Mesenchymal stem cell (in vitro differentiated cells and primary cell): ENCODE measurements at regions not wholly inside any gene's neighbourhood (a gene's known extent, or its start where the extent isn't known, plus 50 kb on each side); places are given as distances from the start of the nearest gene placed in this dataset.

Source experiments
- DNase-seq: peaks from one replicate; pipeline ENCODE4 v3.0.0-alpha.2; 2013
- H2AFZ ChIP-seq: one replicate; pipeline ENCODE4 v1.6.1; 2013; ENCODE audit warnings: low read depth, mild to moderate bottlenecking, control low read depth, inconsistent platforms, low read length, moderate library complexity
- H2AK5ac ChIP-seq: 2 replicates; pipeline ENCODE4 v1.6.1; 2013; ENCODE audit warnings: low read length, moderate library complexity, mild to moderate bottlenecking, inconsistent platforms; ENCODE audit not compliant: severe bottlenecking
- H2BK120ac ChIP-seq: one replicate; pipeline ENCODE4 v1.6.1; 2013; ENCODE audit warnings: low read depth, mild to moderate bottlenecking, inconsistent platforms, low read length, moderate library complexity
- H2BK12ac ChIP-seq, 2 experiments: one replicate each; pipeline ENCODE4 v1.6.1; 2013; ENCODE audit warnings: inconsistent platforms in 2 of 2, low read length in 2 of 2, mild to moderate bottlenecking in 2 of 2, moderate library complexity in 2 of 2, control low read depth in 1 of 2
- H2BK15ac ChIP-seq: one replicate; pipeline ENCODE4 v1.6.1; 2013; ENCODE audit warnings: mild to moderate bottlenecking, low read depth, inconsistent platforms; ENCODE audit not compliant: poor library complexity, severe bottlenecking
- H2BK5ac ChIP-seq: 2 replicates; pipeline ENCODE4 v1.6.1; 2013; ENCODE audit warnings: low read depth, mild to moderate bottlenecking, low read length, control low read depth, inconsistent platforms; ENCODE audit not compliant: poor library complexity, severe bottlenecking
- H3K14ac ChIP-seq, 2 experiments: one replicate each; pipeline ENCODE4 v1.6.1; 2013; ENCODE audit warnings: inconsistent platforms in 2 of 2, low read length in 2 of 2, control low read depth in 1 of 2, mild to moderate bottlenecking in 1 of 2, moderate library complexity in 1 of 2
- H3K18ac ChIP-seq, 2 experiments: one replicate each; pipeline ENCODE4 v1.6.1; 2013; ENCODE audit warnings: inconsistent platforms in 2 of 2, low read length in 2 of 2, control low read depth in 1 of 2, low read depth in 1 of 2, mild to moderate bottlenecking in 1 of 2
- H3K23ac ChIP-seq, 2 experiments: one replicate each; pipeline ENCODE4 v1.6.1; 2013; ENCODE audit warnings: inconsistent platforms in 2 of 2, low read length in 2 of 2, mild to moderate bottlenecking in 2 of 2, moderate library complexity in 2 of 2, control low read depth in 1 of 2
- H3K27ac ChIP-seq: 2 replicates; pipeline ENCODE4 v1.5.1; 2013; ENCODE audit warnings: mild to moderate bottlenecking, moderate library complexity, low read length, control low read depth, inconsistent platforms; ENCODE audit not compliant: poor library complexity, severe bottlenecking
- H3K27me3 ChIP-seq, 2 experiments: 2 replicates each; pipeline versions ENCODE4 v1.6.1 to v1.7.0; 2013; ENCODE audit warnings: low read length in 2 of 2, mild to moderate bottlenecking in 2 of 2, moderate library complexity in 2 of 2, control low read depth in 1 of 2, inconsistent platforms in 1 of 2; ENCODE audit not compliant: control insufficient read depth in 1 of 2, insufficient read depth in 1 of 2
- H3K36me3 ChIP-seq, 2 experiments: 2 replicates each; pipeline versions ENCODE4 v1.6.1 to v1.7.0; 2013; ENCODE audit warnings: low read length in 2 of 2, control low read depth in 1 of 2, inconsistent platforms in 1 of 2, low read depth in 1 of 2, mild to moderate bottlenecking in 1 of 2; ENCODE audit not compliant: insufficient read depth in 2 of 2, control insufficient read depth in 1 of 2
- H3K4ac ChIP-seq, 2 experiments: one replicate each; pipeline ENCODE4 v1.6.1; 2013; ENCODE audit warnings: inconsistent platforms in 2 of 2, low read length in 2 of 2, mild to moderate bottlenecking in 2 of 2, moderate library complexity in 2 of 2, control low read depth in 1 of 2, low read depth in 1 of 2
- H3K4me1 ChIP-seq: 2 replicates; pipeline ENCODE4 v1.6.1; 2013; ENCODE audit warnings: low read depth, low read length, control low read depth; ENCODE audit not compliant: control insufficient read depth, insufficient read depth
- H3K4me2 ChIP-seq: 2 replicates; pipeline ENCODE4 v1.6.1; 2013; ENCODE audit warnings: low read length, mild to moderate bottlenecking, inconsistent platforms; ENCODE audit not compliant: poor library complexity, severe bottlenecking
- H3K4me3 ChIP-seq, 2 experiments: 2 replicates each; pipeline versions ENCODE4 v1.5.1 to v1.7.0; 2013; ENCODE audit warnings: low read length in 2 of 2, mild to moderate bottlenecking in 2 of 2, control low read depth in 1 of 2, low read depth in 1 of 2; ENCODE audit not compliant: insufficient read depth in 1 of 2
- H3K79me1 ChIP-seq: replicated peaks from 2 replicates; pipeline ENCODE4 v1.6.1; 2013; ENCODE audit warnings: mild to moderate bottlenecking, control low read depth, low read length, inconsistent platforms; ENCODE audit not compliant: poor library complexity, severe bottlenecking
- H3K9ac ChIP-seq: 2 replicates; pipeline ENCODE4 v1.7.0; 2013; ENCODE audit warnings: mild to moderate bottlenecking, low read length, moderate library complexity
- H3K9me3 ChIP-seq: 2 replicates; pipeline ENCODE4 v1.7.0; 2013; ENCODE audit warnings: mild to moderate bottlenecking, low read length; ENCODE audit not compliant: control insufficient read depth
- H4K8ac ChIP-seq: one replicate; pipeline ENCODE4 v1.6.1; 2013; ENCODE audit warnings: inconsistent platforms, mild to moderate bottlenecking, low read length, moderate library complexity
- H4K91ac ChIP-seq: one replicate; pipeline ENCODE4 v1.6.1; 2013; ENCODE audit warnings: mild to moderate bottlenecking, low read length, inconsistent platforms
- WGBS: methylation state at CpG from one replicate; pipeline ENCODE4 v1.1.7; 2013; ENCODE audit warnings: mixed read lengths; 5-methylcytosine and 5-hydroxymethylcytosine counted together

GRCh38 chr3:20540066-20540465, 354.1 kb upstream of the SGO1 start:
- H3K79me1 ChIP-seq, result no peaks in the 10 kb centered on the region
- no peaks in the 10 kb centered on the region for H3K9me3 ChIP-seq
- no peak overlapping the region for H2AK5ac ChIP-seq
- no peaks in the 10 kb centered on the region for H3K36me3 ChIP-seq
- H3K14ac ChIP-seq, result no peak overlapping the region
- no peak overlapping the region for H2BK120ac ChIP-seq
- no peaks in the 10 kb centered on the region for H3K4me1 ChIP-seq
- no peak overlapping the region for H3K4me2 ChIP-seq
- H3K4me3 ChIP-seq, result no peak overlapping the region
- H3K27ac ChIP-seq, result no peak overlapping the region
- DNase-seq, result no peak
- H3K4ac ChIP-seq, result no peak overlapping the region
- no peaks in the 10 kb centered on the region for H3K27me3 ChIP-seq
- no peak overlapping the region for H2BK15ac ChIP-seq
- no peak overlapping the region for H3K9ac ChIP-seq
- H3K18ac ChIP-seq, result no peak overlapping the region
- no peak overlapping the region for H2BK12ac ChIP-seq
- H2BK5ac ChIP-seq, result no peak overlapping the region
- 91% methylated on average over 1 of the region's 3 CpGs for WGBS
- no peak overlapping the region for H4K8ac ChIP-seq
- H2AFZ ChIP-seq, result no peak overlapping the region
- H4K91ac ChIP-seq, result no peak overlapping the region
- no peak overlapping the region for H3K23ac ChIP-seq

GRCh38 chr3:20539666-20540065, 353.7 kb upstream of the SGO1 start:
- no peak overlapping the region for H3K4me3 ChIP-seq
- no peak overlapping the region for H3K23ac ChIP-seq
- no peak overlapping the region for H3K4me2 ChIP-seq
- 84% methylated on average over 5 of the region's 6 CpGs for WGBS
- no peaks in the 10 kb centered on the region for H3K36me3 ChIP-seq
- H2BK120ac ChIP-seq, result no peak overlapping the region
- no peak overlapping the region for H2AFZ ChIP-seq
- H3K4me1 ChIP-seq, result no peaks in the 10 kb centered on the region
- no peak overlapping the region for H2AK5ac ChIP-seq
- H2BK5ac ChIP-seq, result no peak overlapping the region
- DNase-seq, result no peak
- H3K14ac ChIP-seq, result no peak overlapping the region
- no peak overlapping the region for H3K4ac ChIP-seq
- H3K9me3 ChIP-seq, result no peaks in the 10 kb centered on the region
- no peak overlapping the region for H2BK12ac ChIP-seq
- H4K8ac ChIP-seq, result no peak overlapping the region
- no peak overlapping the region for H3K18ac ChIP-seq
- H4K91ac ChIP-seq, result no peak overlapping the region
- H2BK15ac ChIP-seq, result no peak overlapping the region
- H3K9ac ChIP-seq, result no peak overlapping the region
- H3K79me1 ChIP-seq, result no peaks in the 10 kb centered on the region
- H3K27ac ChIP-seq, result no peak overlapping the region
- H3K27me3 ChIP-seq, result no peaks in the 10 kb centered on the region

- H3K14ac ChIP-seq, result no peak overlapping the region
Observed at GRCh38 chr3:20537234-20537633, 351.2 kb upstream of the SGO1 start.

GRCh38 chr3:20529911-20530310, 343.9 kb upstream of the SGO1 start:
- Histone ChIP-seq H2BK120ac (no peak overlapping the region), H3K36me3 (no peaks in the 10 kb centered on the region), H3K27me3 (no peaks in the 10 kb centered on the region), H2AFZ (no peak overlapping the region), H4K91ac (no peak overlapping the region), H4K8ac (no peak overlapping the region), H3K9me3 (no peaks in the 10 kb centered on the region), H3K4me3 (no peak overlapping the region), H3K4me1 (no peaks in the 10 kb centered on the region), H2BK5ac (no peak overlapping the region), H3K4me2 (no peak overlapping the region), H3K23ac (no peak overlapping the region), H2BK12ac (no peak overlapping the region), H2BK15ac (no peak overlapping the region), H3K14ac (no peak overlapping the region), H3K9ac (no peak overlapping the region), H3K79me1 (no peaks in the 10 kb centered on the region), H3K27ac (no peak overlapping the region), H2AK5ac (no peak overlapping the region), H3K18ac (no peak overlapping the region), H3K4ac (no peak overlapping the region)
- WGBS, result 100% methylated on average over 2 of the region's 5 CpGs
- DNase-seq, result no peak

More at GRCh38 chr3:20537234-20537633, 351.2 kb upstream of the SGO1 start:
- Histone ChIP-seq H2BK12ac (no peak overlapping the region), H3K36me3 (no peaks in the 10 kb centered on the region), H2AK5ac (no peak overlapping the region), H3K27me3 (no peaks in the 10 kb centered on the region), H3K4ac (no peak overlapping the region), H4K91ac (no peak overlapping the region), H3K27ac (no peak overlapping the region), H2AFZ (no peak overlapping the region), H3K4me1 (no peaks in the 10 kb centered on the region), H3K23ac (no peak overlapping the region), H2BK5ac (no peak overlapping the region), H2BK120ac (no peak overlapping the region), H3K18ac (no peak overlapping the region), H3K79me1 (no peaks in the 10 kb centered on the region), H3K4me3 (no peak overlapping the region), H3K9ac (no peak overlapping the region), H4K8ac (no peak overlapping the region), H3K9me3 (no peaks in the 10 kb centered on the region), H3K4me2 (no peak overlapping the region), H2BK15ac (no peak overlapping the region)
- no peak for DNase-seq
- 66% methylated on average over 3 of the region's 3 CpGs for WGBS
